Naive B cell (primary cell): ENCODE measurements at regions not wholly inside any gene's neighbourhood (a gene's known extent, or its start where the extent isn't known, plus 50 kb on each side); places are given as distances from the start of the nearest gene placed in this dataset.
A peak's percentile ranks its signal among the peaks of the same experiment; 100 is the strongest.

Experiments used
- ATAC-seq, 2 donors: fragments of 150-1000 bp; cut with Tn5 transposase; 2 replicates each; pipeline ENCODE4 v1.10.0; 2021; ENCODE audit warnings: low read depth in 2 of 2, mild to moderate bottlenecking in 2 of 2, moderate library complexity in 2 of 2
- DNase-seq: peaks from one replicate; pipeline ENCODE4 v3.0.0; 2022
- H3K27ac Mint-ChIP-seq, 6 donors: one replicate each; pipeline ENCODE4 v1.8.0; 2020 to 2022; ENCODE audit warnings: mild to moderate bottlenecking in 6 of 6, mixed read lengths in 6 of 6, moderate library complexity in 5 of 6, inconsistent platforms in 2 of 6
- H3K27me3 Mint-ChIP-seq, 3 donors: one replicate each; pipeline ENCODE4 v1.8.0; 2021 to 2022; ENCODE audit warnings: mixed read lengths in 3 of 3, mild to moderate bottlenecking in 1 of 3
- H3K36me3 Mint-ChIP-seq, 2 donors: one replicate each; pipeline ENCODE4 v1.8.0; 2020 to 2022; ENCODE audit warnings: mixed read lengths in 2 of 2, inconsistent platforms in 1 of 2, mild to moderate bottlenecking in 1 of 2
- H3K4me1 Mint-ChIP-seq, 3 donors: one replicate each; pipeline ENCODE4 v1.8.0; 2020 to 2022; ENCODE audit warnings: mixed read lengths in 3 of 3, inconsistent platforms in 1 of 3, mild to moderate bottlenecking in 1 of 3, moderate library complexity in 1 of 3
- H3K4me3 Mint-ChIP-seq, 8 donors: one replicate each; pipeline ENCODE4 v1.8.0; 2020 to 2022; ENCODE audit warnings: mild to moderate bottlenecking in 8 of 8, mixed read lengths in 8 of 8, moderate library complexity in 8 of 8, inconsistent platforms in 2 of 8
- H3K9me3 Mint-ChIP-seq, 7 donors: one replicate each; pipeline ENCODE4 v1.8.0; 2020 to 2022; ENCODE audit warnings: mixed read lengths in 7 of 7, mild to moderate bottlenecking in 5 of 7, inconsistent platforms in 2 of 7, moderate library complexity in 1 of 7

DNA sequence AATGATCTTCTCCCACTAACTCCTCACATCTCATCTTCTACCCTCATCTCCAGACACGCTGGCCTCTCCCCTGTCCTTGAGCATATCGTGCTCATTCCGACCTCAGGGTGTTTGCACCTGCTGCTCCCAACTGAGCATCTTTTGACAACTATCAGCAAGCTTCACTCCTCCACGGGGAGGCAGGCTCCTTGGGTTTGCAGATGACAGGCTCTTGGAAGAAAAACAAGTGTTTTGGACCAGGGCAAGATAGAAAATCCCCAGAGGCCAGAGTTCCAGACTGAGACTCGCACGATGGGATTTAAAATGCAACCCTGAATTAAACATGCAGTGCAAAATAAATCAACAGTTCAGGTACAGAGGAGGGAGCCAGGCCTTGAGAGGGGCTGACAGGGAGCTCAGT is 246.7 kb downstream of the PTPRU start:
- ATAC-seq = no peak
- peaks cover 18 to 23% (median 21%) of the 10 kb centered on the region in 3 donors for H3K27me3 Mint-ChIP-seq
- no peaks in the 10 kb centered on the region for H3K36me3 Mint-ChIP-seq
- H3K27ac Mint-ChIP-seq = no peak overlapping the region
- no peak overlapping the region for H3K4me3 Mint-ChIP-seq
- peaks cover 0 to 3% (median 0%) of the 10 kb centered on the region in 7 donors for H3K9me3 Mint-ChIP-seq
- DNase-seq = no peak
- H3K4me1 Mint-ChIP-seq = no peaks in the 10 kb centered on the region

- no peak for ATAC-seq
- H3K4me3 Mint-ChIP-seq = no peak overlapping the region
- peaks cover 0 to 3% (median 0%) of the 10 kb centered on the region in 7 donors for H3K9me3 Mint-ChIP-seq
- DNase-seq = no peak
- H3K4me1 Mint-ChIP-seq = no peaks in the 10 kb centered on the region
- H3K27ac Mint-ChIP-seq = no peak overlapping the region
- H3K36me3 Mint-ChIP-seq = no peaks in the 10 kb centered on the region
- H3K27me3 Mint-ChIP-seq = peaks cover 13 to 24% (median 22%) of the 10 kb centered on the region in 3 donors
Observed at GRCh38 chr1:29482064-29482463, 245.7 kb downstream of the PTPRU start.

DNA sequence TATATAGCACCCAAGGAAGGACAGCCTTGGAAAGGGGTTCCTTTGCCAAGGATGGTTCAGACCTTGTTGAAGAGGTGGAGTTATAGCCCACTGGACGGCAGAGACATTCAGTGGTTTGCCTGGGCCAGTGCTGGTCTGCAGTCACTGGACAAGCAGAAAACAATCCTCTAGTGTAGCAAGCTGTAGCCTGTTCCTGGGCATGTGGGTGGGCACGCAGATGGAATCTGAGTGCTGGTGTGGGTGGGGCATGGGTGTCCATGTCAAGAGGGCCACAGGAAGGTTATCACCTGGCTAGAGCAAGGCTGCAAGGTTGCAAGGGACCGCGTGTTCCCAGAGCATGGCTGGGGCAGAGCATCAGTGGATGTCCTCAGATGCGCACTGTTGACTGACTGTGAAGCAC is 244.7 kb downstream of the PTPRU start:
- Mint-ChIP-seq H3K27me3 (peaks cover 24 to 32% (median 25%) of the 10 kb centered on the region in 3 donors), H3K4me3 (no peak overlapping the region)
- no peak for ATAC-seq

DNA sequence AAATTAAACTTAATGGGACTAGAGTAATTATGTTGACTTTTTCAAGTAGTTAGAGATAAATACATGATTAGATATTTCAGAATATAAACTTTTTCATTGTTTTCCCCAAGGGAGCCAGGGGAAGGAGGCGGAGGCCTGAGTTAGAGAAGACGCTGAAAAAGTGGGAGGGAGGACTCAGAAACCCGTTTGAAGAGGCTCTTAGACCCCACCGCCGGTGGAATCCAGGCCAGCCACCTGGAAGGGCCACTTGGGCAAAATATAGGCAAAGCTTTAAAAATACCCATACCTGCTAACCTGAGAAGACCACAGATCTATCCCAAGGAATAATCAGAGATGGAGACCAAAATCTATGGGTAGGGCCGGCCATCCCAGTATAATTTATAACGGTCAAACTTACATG is 242.6 kb downstream of the PTPRU start:
- Mint-ChIP-seq H3K4me3 (no peak overlapping the region), H3K27ac (no peak overlapping the region), H3K4me1 (no peaks in the 10 kb centered on the region), H3K9me3 (peaks cover 0 to 4% (median 0%) of the 10 kb centered on the region in 7 donors), H3K27me3 (peaks cover 37 to 48% (median 42%) of the 10 kb centered on the region in 3 donors), H3K36me3 (no peaks in the 10 kb centered on the region)
- DNase-seq (no peak), ATAC-seq (no peak)

More for the DNA sequence above, 244.7 kb downstream of the PTPRU start:
- Mint-ChIP-seq H3K4me1 (no peaks in the 10 kb centered on the region), H3K36me3 (no peaks in the 10 kb centered on the region), H3K9me3 (peaks cover 0 to 3% (median 0%) of the 10 kb centered on the region in 7 donors), H3K27ac (no peak overlapping the region)
- no peak for DNase-seq

- H3K4me3 Mint-ChIP-seq = no peak overlapping the region
- ATAC-seq (no peak), DNase-seq (no peak)
- no peaks in the 10 kb centered on the region for H3K36me3 Mint-ChIP-seq
- no peaks in the 10 kb centered on the region for H3K4me1 Mint-ChIP-seq
- H3K27me3 Mint-ChIP-seq = peaks cover 42 to 54% (median 46%) of the 10 kb centered on the region in 3 donors
- H3K9me3 Mint-ChIP-seq = peaks cover 0 to 4% (median 0%) of the 10 kb centered on the region in 7 donors
- H3K27ac Mint-ChIP-seq = no peak overlapping the region
Observed at GRCh38 chr1:29478151-29478791, 241.9 kb downstream of the PTPRU start.

DNA sequence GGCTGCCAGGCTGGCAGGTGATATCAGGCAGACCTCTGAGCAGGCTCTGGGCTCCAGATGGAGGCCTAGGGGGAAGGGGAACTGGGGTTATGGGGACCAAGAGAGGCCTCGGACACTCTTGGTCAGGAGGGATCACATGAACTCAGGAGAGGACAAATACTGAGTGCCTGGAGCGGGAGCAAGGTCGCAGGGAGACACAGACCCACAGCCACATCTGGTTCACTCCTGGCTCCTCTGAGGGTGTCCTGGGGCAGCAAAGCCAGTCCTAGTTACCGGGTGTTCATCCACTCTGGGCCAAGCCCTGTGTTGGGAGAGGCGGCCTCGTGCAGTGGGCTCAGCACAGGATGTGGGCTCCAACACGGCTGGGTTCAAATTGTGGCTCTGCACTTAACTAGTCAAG is 239.0 kb downstream of the PTPRU start:
- Mint-ChIP-seq H3K4me1 (no peaks in the 10 kb centered on the region), H3K27ac (no peak overlapping the region), H3K9me3 (peaks cover 0 to 4% (median 0%) of the 10 kb centered on the region in 7 donors), H3K36me3 (no peaks in the 10 kb centered on the region), H3K27me3 (peaks cover 36 to 68% (median 55%) of the 10 kb centered on the region in 3 donors), H3K4me3 (no peak overlapping the region)
- ATAC-seq = no peak
- no peak for DNase-seq

- DNase-seq (no peak), ATAC-seq (no peak)
- Mint-ChIP-seq H3K4me1 (no peaks in the 10 kb centered on the region), H3K9me3 (peaks cover 0 to 4% (median 0%) of the 10 kb centered on the region in 7 donors), H3K4me3 (no peak overlapping the region), H3K36me3 (no peaks in the 10 kb centered on the region), H3K27me3 (peaks cover 41 to 65% (median 61%) of the 10 kb centered on the region in 3 donors), H3K27ac (no peak overlapping the region)
Observed at GRCh38 chr1:29474274-29475244, 238.2 kb downstream of the PTPRU start.

DNA sequence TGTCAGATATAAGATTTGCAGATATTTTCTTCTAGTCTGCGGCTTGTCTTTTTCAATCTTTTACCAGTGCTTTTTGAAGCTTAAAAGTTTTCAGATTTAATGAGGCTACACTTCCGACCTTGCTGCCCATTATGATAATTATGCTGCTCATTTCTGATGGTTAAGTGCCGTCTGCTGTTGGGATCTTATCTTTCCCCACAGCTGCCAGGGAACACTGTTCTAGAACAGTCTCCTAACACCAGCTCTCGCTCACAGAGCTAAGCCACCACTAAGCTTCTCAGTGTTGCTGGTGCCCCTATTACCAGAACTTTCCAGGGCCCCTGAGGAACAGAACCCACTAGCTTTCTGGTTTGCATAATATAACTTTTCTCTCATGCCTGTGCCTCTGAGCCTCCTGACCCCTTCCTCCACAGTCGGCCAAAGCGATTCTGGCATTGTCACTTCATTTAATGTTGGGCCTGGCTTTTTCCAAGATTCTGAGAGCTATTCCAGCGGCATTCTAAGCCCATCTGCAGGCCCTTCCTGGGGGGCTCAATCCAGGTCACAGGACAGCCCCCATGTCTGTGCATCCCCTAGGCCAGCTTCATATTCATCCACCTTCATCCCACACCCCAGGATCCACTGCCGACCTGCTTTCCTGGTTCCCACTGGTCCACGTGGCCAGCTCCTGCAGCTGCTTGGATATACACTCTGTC is 237.0 kb downstream of the PTPRU start:
- ATAC-seq (no peak), DNase-seq (no peak)
- Mint-ChIP-seq H3K4me3 (no peak overlapping the region), H3K9me3 (peaks cover 0 to 4% (median 0%) of the 10 kb centered on the region in 7 donors), H3K27me3 (peaks cover 32 to 64% (median 59%) of the 10 kb centered on the region in 3 donors), H3K27ac (peak overlapping the region in 1 of 6 donors; percentile 34), H3K4me1 (no peaks in the 10 kb centered on the region), H3K36me3 (no peaks in the 10 kb centered on the region)

DNA sequence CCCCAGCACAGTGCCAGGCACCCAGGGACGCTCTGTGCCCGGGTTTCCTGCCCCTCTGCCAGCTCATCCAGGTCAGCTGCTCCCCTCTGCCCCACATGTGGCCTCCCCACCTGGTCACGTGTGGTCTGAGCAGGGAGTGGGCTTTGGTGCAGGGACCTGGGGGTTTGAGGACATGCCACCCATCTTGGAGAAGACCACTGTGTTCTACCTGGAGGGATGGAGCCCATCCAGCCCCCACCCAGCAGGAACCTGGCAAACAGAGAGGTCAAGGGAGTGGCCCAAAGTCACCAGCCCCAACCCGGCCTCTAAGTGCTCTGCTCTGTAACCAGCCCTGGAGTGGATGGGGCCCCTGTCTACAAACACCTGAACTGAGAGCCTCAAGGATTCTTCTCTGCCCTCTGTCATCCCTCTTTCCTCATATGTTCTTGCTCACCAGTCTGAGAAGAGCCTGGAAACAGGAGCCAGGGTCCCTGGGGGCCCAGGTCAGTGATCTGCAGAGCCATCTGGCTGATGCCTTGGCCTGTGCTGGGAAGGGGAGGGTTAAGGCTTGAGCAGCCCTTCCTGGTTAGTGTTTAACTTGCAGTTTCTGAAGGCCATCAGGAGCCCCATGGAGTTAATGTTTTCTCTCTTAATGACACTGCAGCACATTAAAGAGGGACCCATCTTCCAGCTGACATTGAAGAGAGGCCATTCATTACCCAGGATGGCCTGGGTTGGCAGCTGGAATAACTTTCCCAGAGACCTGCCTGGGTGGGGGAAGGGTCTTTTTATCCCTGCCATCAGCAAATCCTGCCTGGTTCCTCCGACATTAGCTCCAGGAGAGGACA is 235.4 kb downstream of the PTPRU start:
- Mint-ChIP-seq H3K27me3 (peaks cover 36 to 69% (median 61%) of the 10 kb centered on the region in 3 donors), H3K4me1 (no peaks in the 10 kb centered on the region)

GRCh38 chr1:29470788-29471119 is 234.4 kb downstream of the PTPRU start:
- H3K4me1 Mint-ChIP-seq = no peaks in the 10 kb centered on the region
- DNase-seq = no peak
- no peaks in the 10 kb centered on the region for H3K36me3 Mint-ChIP-seq
- peaks cover 37 to 62% (median 56%) of the 10 kb centered on the region in 3 donors for H3K27me3 Mint-ChIP-seq
- ATAC-seq = no peak
- H3K9me3 Mint-ChIP-seq = peaks cover 0 to 8% (median 1%) of the 10 kb centered on the region in 7 donors
- no peak overlapping the region for H3K4me3 Mint-ChIP-seq
- no peak overlapping the region for H3K27ac Mint-ChIP-seq

More for the DNA sequence above, 235.4 kb downstream of the PTPRU start:
- ATAC-seq (no peak), DNase-seq (no peak)
- Mint-ChIP-seq H3K36me3 (no peaks in the 10 kb centered on the region), H3K4me3 (no peak overlapping the region), H3K27ac (no peak overlapping the region), H3K9me3 (peaks cover 0 to 3% (median 1%) of the 10 kb centered on the region in 7 donors)

DNA sequence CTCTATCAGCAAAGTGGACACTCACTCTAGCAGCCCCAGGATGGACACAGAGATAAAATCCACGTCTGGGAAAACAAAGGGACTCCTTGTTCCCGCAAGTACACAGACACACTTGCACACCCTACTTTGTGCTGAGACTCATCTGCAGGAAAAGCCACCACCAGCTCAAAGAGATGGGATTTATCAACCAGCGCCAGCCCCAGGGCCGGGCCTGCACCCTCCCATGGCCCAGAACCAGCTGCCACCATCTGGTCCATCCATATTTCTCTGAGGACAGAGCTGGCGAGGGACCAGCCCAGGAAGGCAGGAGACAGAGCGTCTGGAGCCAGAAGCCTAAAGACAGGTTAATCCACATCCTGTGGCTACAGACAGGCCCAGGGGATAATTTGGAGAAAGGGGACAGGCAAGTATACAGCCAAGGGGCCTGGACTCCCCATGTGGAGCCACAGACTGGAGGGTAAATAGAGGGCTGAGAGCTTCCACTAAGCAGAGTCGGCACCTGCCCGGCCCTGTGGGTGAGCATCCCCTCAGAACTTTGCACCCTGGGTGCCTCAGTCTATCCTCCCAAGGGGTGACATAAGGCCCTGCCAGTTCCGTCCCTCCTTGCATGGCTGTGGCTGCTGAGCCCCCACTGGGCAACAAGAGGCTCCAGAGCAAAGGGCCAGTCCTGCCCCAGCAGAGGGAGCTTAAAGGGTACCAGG is 233.9 kb downstream of the PTPRU start:
- ATAC-seq (no peak), DNase-seq (no peak)
- H3K27me3 Mint-ChIP-seq = peaks cover 34 to 58% (median 53%) of the 10 kb centered on the region in 3 donors
- H3K4me1 Mint-ChIP-seq = no peaks in the 10 kb centered on the region
- H3K4me3 Mint-ChIP-seq = peak overlapping the region in 1 of 8 donors; percentile 49
- peaks cover 1 to 2% of the 10 kb centered on the region in 2 donors for H3K36me3 Mint-ChIP-seq
- peaks cover under 1 to 9% (median 3%) of the 10 kb centered on the region in 7 donors for H3K9me3 Mint-ChIP-seq
- H3K27ac Mint-ChIP-seq = no peak overlapping the region

DNA sequence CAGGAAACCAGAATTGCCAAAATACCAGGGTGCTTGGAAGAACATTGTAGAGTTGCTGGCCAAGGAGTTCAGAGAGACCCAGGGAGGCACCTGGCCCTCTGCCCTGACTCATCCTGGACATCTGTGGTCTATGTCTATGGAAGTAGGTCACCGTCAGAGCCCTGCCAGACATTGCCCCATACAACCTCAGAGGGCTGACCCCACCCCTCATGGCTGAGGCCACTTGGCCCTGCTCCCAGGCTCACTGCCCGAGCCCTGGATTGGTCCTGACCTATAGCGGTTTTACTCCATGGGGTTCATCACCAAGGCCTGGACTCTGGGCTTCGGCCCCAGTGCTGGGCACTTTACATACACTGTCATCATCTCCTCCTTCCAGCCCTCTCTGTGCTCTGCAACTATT is 233.1 kb downstream of the PTPRU start:
- Mint-ChIP-seq H3K4me1 (no peaks in the 10 kb centered on the region), H3K27me3 (peaks cover 27 to 51% (median 45%) of the 10 kb centered on the region in 3 donors), H3K4me3 (no peak overlapping the region), H3K9me3 (peaks cover 4 to 13% (median 7%) of the 10 kb centered on the region in 7 donors), H3K27ac (no peak overlapping the region), H3K36me3 (peaks cover 3 to 7% of the 10 kb centered on the region in 2 donors)
- ATAC-seq (no peak), DNase-seq (no peak)
